ENCODE measurements at regions not wholly inside any gene's neighbourhood (a gene's known extent, or its start where the extent isn't known, plus 50 kb on each side); places are given as distances from the start of the nearest gene placed in this dataset.

DNA sequence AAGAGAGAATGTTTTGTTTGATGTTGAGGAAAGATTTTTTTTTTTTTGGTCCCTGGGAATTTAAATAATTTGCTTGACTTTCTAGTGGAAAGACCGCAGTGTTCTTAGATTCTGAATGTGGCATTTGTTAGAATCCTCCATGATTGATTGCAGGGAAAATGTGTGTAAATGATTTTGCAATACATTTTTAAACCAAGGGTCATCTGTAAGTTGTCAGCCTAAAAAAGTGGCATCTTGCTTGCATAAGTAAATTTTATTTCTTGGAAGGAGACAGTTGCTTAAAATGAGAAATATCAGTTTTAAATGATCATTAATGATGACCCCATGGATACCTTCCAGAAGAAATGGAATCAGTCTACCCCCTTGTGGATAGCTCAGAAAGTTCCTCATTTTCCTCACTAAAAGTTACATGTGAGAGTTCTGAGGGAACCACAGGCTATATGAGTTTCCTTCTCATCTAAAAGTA, 105.1 kb upstream of the SLC25A48 start:
- Histone ChIP-seq H3K4me3 (no peak overlapping the region), H3K4me2 (no peak overlapping the region), H3K4me1 (no peaks in the 10 kb centered on the region), H3K9me3 (no peaks in the 10 kb centered on the region), H3K27ac (no peak overlapping the region)
- FAIRE-seq (no peak), ATAC-seq (peak in 1 of 2 experiments; percentile 62; a peak in 3 of 6 replicates), DNase-seq (ENCODE audit: low read depth in 1 of 2, low spot score in 1 of 2) (no peak)
- CTCF ChIA-PET, result interaction anchor here (0.6 to 3.3 kb wide), 20 partner anchors 9 to 269 kb away, joined by 3 to 20 read pairs (median 6); no protein-coding TSS in a partner anchor
- TF ChIP-seq PHF8 (IDR thresholded peaks at IDR 0.05; ENCODE audit: borderline replicate concordance, low read depth), result no peak
- no peak for TF ChIP-seq CEBPB (IDR thresholded peaks at IDR 0.05)
- TF ChIP-seq SREBF2 (IDR thresholded peaks at IDR 0.05), result no peak
- TF ChIP-seq RAD21 (conservative IDR thresholded peaks at IDR 0.05 in 1 of 2, IDR thresholded peaks at IDR 0.05 in 1 of 2), result peak; percentile 44 to 47; a peak in 4 of 5 replicates
- 0 out of 3 replicates have a peak, but pooled peaks have one; percentile 13 for TF ChIP-seq SMC3 (IDR thresholded peaks at IDR 0.05)
- no peak for TF ChIP-seq MAZ (IDR thresholded peaks at IDR 0.05; ENCODE audit: borderline replicate concordance, low read depth, low read length)
- TF ChIP-seq, protein P1, sequence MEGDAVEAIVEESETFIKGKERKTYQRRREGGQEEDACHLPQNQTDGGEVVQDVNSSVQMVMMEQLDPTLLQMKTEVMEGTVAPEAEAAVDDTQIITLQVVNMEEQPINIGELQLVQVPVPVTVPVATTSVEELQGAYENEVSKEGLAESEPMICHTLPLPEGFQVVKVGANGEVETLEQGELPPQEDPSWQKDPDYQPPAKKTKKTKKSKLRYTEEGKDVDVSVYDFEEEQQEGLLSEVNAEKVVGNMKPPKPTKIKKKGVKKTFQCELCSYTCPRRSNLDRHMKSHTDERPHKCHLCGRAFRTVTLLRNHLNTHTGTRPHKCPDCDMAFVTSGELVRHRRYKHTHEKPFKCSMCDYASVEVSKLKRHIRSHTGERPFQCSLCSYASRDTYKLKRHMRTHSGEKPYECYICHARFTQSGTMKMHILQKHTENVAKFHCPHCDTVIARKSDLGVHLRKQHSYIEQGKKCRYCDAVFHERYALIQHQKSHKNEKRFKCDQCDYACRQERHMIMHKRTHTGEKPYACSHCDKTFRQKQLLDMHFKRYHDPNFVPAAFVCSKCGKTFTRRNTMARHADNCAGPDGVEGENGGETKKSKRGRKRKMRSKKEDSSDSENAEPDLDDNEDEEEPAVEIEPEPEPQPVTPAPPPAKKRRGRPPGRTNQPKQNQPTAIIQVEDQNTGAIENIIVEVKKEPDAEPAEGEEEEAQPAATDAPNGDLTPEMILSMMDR (IDR thresholded peaks at IDR 0.05), result peak; percentile 36; the same call in 2 of the 3 replicates
- POLR2A ChIA-PET, result no interaction called here
- WGBS (ENCODE audit: missing lambda C conversion rate), result 54% methylated on average over 1 of the region's 1 CpG

DNA sequence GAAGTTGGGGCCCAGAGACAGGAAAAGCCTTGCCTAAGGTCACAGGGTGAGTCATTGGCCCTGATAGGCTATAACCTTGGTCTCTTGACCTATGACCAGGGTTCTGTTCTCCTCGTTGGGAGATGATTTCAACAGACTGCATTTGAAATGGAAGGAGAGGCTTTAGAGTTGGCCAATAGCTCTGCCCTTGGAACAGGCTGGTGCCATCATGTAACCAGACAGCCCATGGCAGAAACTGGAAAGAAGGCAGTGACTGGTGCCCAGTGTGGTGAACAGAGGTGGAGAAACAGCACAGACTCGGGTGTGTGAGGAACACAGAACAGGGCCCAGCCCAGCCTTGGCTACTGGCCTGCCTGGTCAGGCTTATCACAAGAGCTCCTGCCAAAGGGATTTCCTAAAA, 109.8 kb upstream of the SLC25A48 start:
- H3K9me3 ChIP-seq, result no peaks in the 10 kb centered on the region
- CTCF ChIA-PET, result interaction anchor here (1.0 to 1.4 kb wide), 3 partner anchors 106 to 267 kb away, joined by 3 to 4 read pairs (median 3); no protein-coding TSS in a partner anchor
- no peak overlapping the region for H3K4me3 ChIP-seq
- WGBS (ENCODE audit: missing lambda C conversion rate), result 9% methylated on average over 1 of the region's 2 CpGs
- no peaks in the 10 kb centered on the region for H3K4me1 ChIP-seq
- TF ChIP-seq HOXB13 (CRISPR knock-in tag; IDR thresholded peaks at IDR 0.05; ENCODE audit: low read depth) (no peak), ESRRA (IDR thresholded peaks at IDR 0.05; ENCODE audit: borderline replicate concordance, low read length) (no peak), POLR2AphosphoS2 (conservative IDR thresholded peaks at IDR 0.05; ENCODE audit: low read length) (no peak), BHLHE40 (IDR thresholded peaks at IDR 0.05; ENCODE audit: low read depth, low read length) (no peak), KDM1A (IDR thresholded peaks at IDR 0.05; ENCODE audit: low read depth) (no peak), TFCP2L1 (CRISPR knock-in tag; IDR thresholded peaks at IDR 0.05) (no peak), ZNF302 (CRISPR knock-in tag; IDR thresholded peaks at IDR 0.05) (no peak)
- no peak overlapping the region for H3K27ac ChIP-seq
- no peak overlapping the region for H3K4me2 ChIP-seq
- DNase-seq (ENCODE audit: low read depth in 1 of 2, low spot score in 1 of 2) (no peak), FAIRE-seq (no peak), ATAC-seq (no peak)
- POLR2A ChIA-PET, result no interaction called here

DNA sequence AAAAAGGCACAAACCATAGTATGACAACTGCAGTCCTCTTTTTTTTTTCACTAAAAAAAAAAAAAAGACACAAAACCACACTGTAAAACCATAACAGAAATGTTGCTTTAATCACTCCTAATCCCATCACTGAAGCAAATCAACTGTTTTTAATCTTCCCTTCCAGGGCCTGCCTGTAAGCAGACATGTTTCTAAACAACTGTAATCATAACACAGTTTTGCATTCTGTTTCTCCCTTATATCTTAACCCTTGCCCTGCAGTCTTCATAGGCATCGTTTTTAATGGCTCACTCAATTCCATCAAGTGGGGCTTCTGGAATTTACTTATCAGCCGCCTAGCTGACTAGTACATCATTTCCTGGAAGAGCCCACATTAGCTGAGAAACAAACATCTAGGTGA, 111.0 kb upstream of the SLC25A48 start:
- no peak overlapping the region for H3K4me2 ChIP-seq
- 18% methylated on average over 2 of the region's 2 CpGs for WGBS (ENCODE audit: missing lambda C conversion rate)
- CTCF ChIA-PET, result interaction anchor here (0.7 to 1.9 kb wide), 4 partner anchors 26 to 266 kb away, joined by 3 to 4 read pairs (median 4); no protein-coding TSS in a partner anchor

DNA sequence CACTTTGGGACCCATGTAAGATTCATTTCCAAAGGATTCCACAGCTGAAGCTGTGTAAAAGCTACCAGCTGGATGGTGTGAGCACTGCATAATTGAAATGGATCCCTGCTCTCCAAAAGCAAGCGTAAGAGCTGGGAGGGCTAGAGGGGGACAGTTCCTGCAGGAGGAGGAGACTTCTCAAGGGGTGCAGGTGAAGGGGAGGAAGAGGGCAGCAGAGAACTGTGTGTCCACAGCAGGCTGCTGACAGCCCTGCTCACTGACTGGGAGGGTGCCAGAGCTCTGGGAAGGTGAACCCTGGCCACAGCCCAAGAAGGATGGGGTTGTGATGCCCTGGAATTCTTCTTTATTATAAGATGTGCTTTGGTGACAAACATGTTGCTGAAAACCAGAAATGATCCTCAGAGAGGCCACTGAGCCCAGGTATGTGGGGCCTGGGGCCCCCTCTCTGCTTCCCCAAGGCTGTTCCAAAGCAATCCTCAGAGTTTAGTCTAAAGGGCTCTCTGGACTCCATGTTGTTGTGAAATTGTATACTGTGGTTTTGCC, 112.8 kb upstream of the SLC25A48 start:
- no peak for DNase-seq (ENCODE audit: low read depth in 1 of 2, low spot score in 1 of 2)
- Histone ChIP-seq H3K27ac (no peak overlapping the region), H3K4me1 (peaks cover 2% of the 10 kb centered on the region; the same call in 1 of the 3 replicates), H3K9me3 (no peaks in the 10 kb centered on the region), H3K4me2 (no peak overlapping the region), H3K4me3 (no peak overlapping the region)
- ATAC-seq, result no peak
- FAIRE-seq, result no peak
- no peak for TF ChIP-seq TFCP2L1 (CRISPR knock-in tag; IDR thresholded peaks at IDR 0.05)
- TF ChIP-seq KDM5A (IDR thresholded peaks at IDR 0.05), result no peak
- TF ChIP-seq MAFK (IDR thresholded peaks at IDR 0.05; ENCODE audit: partially characterized antibody), result no peak
- TF ChIP-seq, protein P2, sequence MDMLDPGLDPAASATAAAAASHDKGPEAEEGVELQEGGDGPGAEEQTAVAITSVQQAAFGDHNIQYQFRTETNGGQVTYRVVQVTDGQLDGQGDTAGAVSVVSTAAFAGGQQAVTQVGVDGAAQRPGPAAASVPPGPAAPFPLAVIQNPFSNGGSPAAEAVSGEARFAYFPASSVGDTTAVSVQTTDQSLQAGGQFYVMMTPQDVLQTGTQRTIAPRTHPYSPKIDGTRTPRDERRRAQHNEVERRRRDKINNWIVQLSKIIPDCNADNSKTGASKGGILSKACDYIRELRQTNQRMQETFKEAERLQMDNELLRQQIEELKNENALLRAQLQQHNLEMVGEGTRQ (IDR thresholded peaks at IDR 0.05), result no peak
- TF ChIP-seq RARB (CRISPR knock-in tag; IDR thresholded peaks at IDR 0.05), result no peak
- TF ChIP-seq ZFP36 (IDR thresholded peaks at IDR 0.05; ENCODE audit: borderline replicate concordance, partially characterized antibody), result no peak
- TF ChIP-seq, protein P3, sequence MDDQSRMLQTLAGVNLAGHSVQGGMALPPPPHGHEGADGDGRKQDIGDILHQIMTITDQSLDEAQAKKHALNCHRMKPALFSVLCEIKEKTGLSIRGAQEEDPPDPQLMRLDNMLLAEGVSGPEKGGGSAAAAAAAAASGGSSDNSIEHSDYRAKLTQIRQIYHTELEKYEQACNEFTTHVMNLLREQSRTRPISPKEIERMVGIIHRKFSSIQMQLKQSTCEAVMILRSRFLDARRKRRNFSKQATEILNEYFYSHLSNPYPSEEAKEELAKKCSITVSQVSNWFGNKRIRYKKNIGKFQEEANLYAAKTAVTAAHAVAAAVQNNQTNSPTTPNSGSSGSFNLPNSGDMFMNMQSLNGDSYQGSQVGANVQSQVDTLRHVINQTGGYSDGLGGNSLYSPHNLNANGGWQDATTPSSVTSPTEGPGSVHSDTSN (IDR thresholded peaks at IDR 0.05), result no peak
- TF ChIP-seq, protein P4, sequence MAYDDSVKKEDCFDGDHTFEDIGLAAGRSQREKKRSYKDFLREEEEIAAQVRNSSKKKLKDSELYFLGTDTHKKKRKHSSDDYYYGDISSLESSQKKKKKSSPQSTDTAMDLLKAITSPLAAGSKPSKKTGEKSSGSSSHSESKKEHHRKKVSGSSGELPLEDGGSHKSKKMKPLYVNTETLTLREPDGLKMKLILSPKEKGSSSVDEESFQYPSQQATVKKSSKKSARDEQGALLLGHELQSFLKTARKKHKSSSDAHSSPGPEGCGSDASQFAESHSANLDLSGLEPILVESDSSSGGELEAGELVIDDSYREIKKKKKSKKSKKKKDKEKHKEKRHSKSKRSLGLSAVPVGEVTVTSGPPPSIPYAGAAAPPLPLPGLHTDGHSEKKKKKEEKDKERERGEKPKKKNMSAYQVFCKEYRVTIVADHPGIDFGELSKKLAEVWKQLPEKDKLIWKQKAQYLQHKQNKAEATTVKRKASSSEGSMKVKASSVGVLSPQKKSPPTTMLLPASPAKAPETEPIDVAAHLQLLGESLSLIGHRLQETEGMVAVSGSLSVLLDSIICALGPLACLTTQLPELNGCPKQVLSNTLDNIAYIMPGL (CRISPR knock-in tag; IDR thresholded peaks at IDR 0.05; ENCODE audit: borderline replicate concordance), result no peak
- no peak for TF ChIP-seq RFX5 (IDR thresholded peaks at IDR 0.05)
- TF ChIP-seq MAZ (IDR thresholded peaks at IDR 0.05; ENCODE audit: borderline replicate concordance, low read depth, low read length), result no peak
- TF ChIP-seq HOXA7 (CRISPR knock-in tag; IDR thresholded peaks at IDR 0.05), result no peak
- no peak for TF ChIP-seq NFE2L2 (conservative IDR thresholded peaks at IDR 0.05; ENCODE audit: low read length)
- no peak for TF ChIP-seq EP300 (IDR thresholded peaks at IDR 0.05)
- CTCF ChIA-PET, result interaction anchor here (1.1 kb wide), 1 partner anchor 8 kb away, joined by 3 read pairs; no protein-coding TSS in a partner anchor
- POLR2A ChIA-PET, result no interaction called here
- WGBS (ENCODE audit: missing lambda C conversion rate), result 100% methylated on average over 1 of the region's 1 CpG

More for the DNA sequence above, 111.0 kb upstream of the SLC25A48 start:
- no peak for DNase-seq (ENCODE audit: low read depth in 1 of 2, low spot score in 1 of 2)
- H3K27ac ChIP-seq, result no peak overlapping the region
- no peak for FAIRE-seq
- POLR2A ChIA-PET, result no interaction called here
- TF ChIP-seq ZSCAN20 (CRISPR knock-in tag; IDR thresholded peaks at IDR 0.05), result no peak
- no peak for ATAC-seq
- H3K4me1 ChIP-seq, result no peaks in the 10 kb centered on the region; the same call in 2 of the 3 replicates
- no peak overlapping the region for H3K4me3 ChIP-seq
- H3K9me3 ChIP-seq, result no peaks in the 10 kb centered on the region

All from A549 (cell line).